GM12865 (cell line): ENCODE measurements at regions not wholly inside any gene's neighbourhood (a gene's known extent, or its start where the extent isn't known, plus 50 kb on each side); places are given as distances from the start of the nearest gene placed in this dataset.

Experiments
- DNase-seq: peaks from one replicate; pipeline ENCODE4 v3.0.0; 2010; ENCODE audit warnings: low read depth
- H3K4me3 ChIP-seq: 2 replicates; pipeline ENCODE4 v1.5.1; 2011; ENCODE audit warnings: mild to moderate bottlenecking, low read depth, low read length, control low read depth
- TF ChIP-seq, protein P1 (sequence below): IDR thresholded peaks from 2 replicates; pipeline ENCODE4 v1.5.1; 2011; ENCODE audit warnings: low read length, control low read depth, low read depth, inconsistent platforms; ENCODE audit not compliant: insufficient read depth; ENCODE audit errors: missing control alignments

DNA sequence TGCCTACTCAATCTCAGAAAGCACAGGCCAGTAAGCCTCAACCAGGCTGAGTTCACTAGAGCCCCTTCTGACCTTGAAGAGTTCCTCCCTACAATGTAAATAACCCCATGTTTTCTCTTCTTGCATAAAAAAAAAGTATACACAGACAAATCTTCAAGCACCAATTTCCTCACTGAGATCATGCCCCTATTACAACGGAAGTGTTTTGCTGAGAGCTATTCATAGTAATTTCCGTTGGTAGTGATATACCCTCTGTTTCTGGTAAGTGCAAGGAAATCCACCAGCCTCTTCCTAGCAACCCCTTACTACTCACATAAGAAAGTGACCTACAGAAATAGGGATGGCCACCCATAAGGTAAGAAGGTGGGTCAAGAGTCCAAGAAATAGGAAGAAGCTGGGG lies 76.4 kb upstream of the TARS1 start:
- TF ChIP-seq, protein P1, sequence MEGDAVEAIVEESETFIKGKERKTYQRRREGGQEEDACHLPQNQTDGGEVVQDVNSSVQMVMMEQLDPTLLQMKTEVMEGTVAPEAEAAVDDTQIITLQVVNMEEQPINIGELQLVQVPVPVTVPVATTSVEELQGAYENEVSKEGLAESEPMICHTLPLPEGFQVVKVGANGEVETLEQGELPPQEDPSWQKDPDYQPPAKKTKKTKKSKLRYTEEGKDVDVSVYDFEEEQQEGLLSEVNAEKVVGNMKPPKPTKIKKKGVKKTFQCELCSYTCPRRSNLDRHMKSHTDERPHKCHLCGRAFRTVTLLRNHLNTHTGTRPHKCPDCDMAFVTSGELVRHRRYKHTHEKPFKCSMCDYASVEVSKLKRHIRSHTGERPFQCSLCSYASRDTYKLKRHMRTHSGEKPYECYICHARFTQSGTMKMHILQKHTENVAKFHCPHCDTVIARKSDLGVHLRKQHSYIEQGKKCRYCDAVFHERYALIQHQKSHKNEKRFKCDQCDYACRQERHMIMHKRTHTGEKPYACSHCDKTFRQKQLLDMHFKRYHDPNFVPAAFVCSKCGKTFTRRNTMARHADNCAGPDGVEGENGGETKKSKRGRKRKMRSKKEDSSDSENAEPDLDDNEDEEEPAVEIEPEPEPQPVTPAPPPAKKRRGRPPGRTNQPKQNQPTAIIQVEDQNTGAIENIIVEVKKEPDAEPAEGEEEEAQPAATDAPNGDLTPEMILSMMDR = no peak
- DNase-seq = no peak
- no peak overlapping the region for H3K4me3 ChIP-seq

DNA sequence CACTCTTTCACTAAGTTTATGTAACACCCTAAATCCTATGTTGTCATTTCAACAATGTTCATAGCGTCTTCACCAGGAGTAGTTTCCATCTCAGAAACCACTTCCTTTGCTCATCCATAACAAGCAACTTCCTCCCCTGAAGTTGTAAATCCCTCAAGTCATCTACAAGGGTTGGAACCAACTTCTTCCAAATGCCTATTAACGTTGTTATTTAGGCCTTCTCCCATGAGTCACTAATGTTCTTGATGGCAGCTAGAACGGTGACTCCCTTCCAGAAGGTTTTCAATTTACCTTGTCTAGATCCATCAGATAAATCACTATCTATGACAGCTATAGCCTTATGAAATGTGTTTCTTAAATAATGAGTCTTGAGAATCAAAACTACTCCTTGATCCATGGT lies 73.3 kb upstream of the TARS1 start:
- DNase-seq = no peak
- TF ChIP-seq, protein P1 = no peak
- no peak overlapping the region for H3K4me3 ChIP-seq

DNA sequence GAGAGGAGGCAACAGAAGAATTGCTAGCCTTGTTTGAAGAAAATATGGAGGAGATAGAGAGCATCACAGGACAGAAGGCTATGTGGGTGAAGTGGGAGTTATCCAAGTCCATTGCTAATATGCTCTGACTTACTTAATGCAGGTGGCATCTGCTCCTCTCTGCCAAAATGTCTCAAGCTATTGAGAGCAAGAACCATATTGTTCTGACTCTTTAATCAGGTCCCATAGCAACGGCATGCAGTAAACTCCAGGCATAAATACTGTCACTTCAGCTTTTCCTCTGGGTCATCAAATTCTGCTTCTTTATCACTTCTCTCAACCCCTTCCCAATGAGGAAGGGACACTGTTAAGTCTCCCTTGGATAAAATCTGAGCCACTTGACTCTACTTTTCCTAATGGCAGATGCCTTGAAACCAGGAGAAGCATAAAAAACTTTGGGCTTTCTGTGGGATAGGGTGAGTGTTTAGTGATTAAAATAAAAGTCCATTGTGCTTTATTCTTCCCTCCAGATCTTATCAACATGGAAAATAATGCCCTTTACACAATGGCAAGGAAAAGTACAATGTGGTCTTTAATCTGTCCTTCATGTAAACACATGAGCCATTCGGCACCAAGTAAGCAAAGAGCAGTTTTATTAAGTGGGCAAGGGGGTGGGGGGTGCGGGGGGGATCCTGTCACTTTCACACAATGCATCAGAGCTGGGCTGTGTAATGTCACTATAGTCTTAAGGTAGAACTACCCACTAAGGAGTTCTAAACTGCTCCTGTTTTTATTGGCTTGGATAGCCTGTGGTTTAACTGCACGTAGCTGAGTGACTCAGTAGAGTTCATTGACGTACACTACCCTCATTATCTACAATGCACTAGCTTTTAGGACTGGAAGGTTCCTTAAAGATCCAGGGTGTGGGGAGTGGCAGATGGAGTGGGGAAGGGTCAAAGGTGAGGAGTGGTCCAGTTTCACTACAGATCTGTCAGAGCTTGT lies 71.0 kb upstream of the TARS1 start:
- DNase-seq = no peak
- H3K4me3 ChIP-seq = no peak overlapping the region
- TF ChIP-seq, protein P1 = no peak

DNA sequence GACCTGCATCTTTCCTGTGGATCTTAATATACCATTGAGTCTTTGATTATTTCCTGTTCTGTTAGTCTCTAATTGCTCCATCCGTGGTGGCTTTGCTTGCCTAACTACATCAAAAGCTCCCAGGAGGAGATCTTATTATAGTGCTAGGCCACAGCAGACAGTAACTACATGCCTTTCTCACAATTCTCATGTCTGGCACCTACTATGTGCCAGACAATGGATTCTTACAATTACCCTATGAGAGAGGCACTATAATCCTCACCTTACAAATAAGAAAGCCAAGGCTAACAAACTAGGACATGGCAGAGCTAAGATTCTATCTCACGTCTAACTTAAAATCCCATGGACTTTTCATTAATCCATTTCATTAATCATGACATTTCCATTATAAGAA lies 70.3 kb upstream of the TARS1 start:
- no peak overlapping the region for H3K4me3 ChIP-seq
- TF ChIP-seq, protein P1 = no peak
- no peak for DNase-seq

DNA sequence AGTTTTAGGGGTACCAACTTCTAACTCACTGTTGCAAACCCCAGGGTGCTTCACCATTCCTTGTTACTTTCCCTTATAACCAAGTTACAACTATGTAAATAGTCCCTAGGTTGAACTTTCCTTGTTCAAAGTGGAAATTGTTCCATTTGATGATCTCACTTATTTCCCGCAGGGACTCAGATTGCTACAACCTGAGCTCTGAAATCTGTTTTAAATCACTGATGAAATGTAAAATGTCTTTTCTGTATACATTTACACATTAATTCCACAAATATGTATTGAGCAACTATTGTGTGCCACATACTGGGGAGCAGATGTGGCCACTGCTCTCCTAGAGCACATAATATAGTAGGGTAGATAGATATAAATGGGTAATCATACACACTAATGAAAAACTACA lies 69.1 kb upstream of the TARS1 start:
- no peak overlapping the region for H3K4me3 ChIP-seq
- no peak for DNase-seq
- TF ChIP-seq, protein P1 = no peak

DNA sequence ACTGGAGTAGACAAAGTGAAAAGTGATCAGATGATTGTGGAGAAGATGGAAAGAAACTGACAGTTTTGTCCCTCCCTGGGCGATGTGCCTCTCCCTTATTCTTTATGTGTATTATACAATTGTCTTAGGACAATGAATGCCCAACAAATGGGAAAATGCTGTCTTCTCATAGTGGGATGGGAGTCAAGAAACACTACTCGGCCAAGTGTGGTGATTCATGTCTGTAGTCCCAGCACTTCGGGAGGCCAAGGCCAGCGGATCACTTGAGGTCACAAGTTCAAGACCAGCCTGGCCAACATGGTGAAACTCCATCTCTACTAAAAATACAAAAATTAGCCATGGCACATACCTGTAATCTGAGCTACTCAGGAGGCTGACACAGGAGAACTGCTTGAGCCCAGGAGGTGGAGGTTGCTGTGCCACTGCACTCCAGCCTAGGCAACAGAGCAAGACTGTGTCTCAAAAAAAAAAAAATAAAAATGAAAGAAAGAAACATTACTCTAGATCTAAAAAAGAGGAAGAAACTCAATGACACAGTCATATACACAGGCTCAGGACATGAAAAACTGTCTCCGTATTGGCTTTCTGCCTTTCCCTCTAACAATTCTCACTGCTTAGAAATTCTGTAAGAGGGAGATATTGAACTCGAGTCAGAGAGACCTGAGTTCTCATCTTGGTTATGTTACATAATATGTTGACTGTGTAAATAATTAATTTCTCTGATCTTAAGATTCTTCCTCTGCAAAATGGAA lies 67.9 kb upstream of the TARS1 start:
- TF ChIP-seq, protein P1 = no peak
- H3K4me3 ChIP-seq = no peak overlapping the region
- DNase-seq = no peak
